HEK293 (cell line): ENCODE measurements at regions not wholly inside any gene's neighbourhood (a gene's known extent, or its start where the extent isn't known, plus 50 kb on each side); places are given as distances from the start of the nearest gene placed in this dataset.

Experiments used
- CTCF ChIA-PET: fragments of 350-600 bp; formaldehyde crosslinking; extraction: SDS; loops from one replicate; lab custom pipeline; 2021; ENCODE audit warnings: antibody characterized with exemption; lab: Yijun Ruan, JAX
- POLR2A ChIA-PET: fragments of 300-600 bp; formaldehyde crosslinking; extraction: SDS; loops from one replicate; lab custom pipeline; 2020; ENCODE audit warnings: antibody characterized with exemption, inconsistent platforms; lab: Yijun Ruan, JAX
- H3K27ac ChIP-seq: fragments of 200-500 bp; sonication (Bioruptor generic); 2 replicates; pipeline ENCODE4 v1.5.1; 2014; ENCODE audit warnings: low read depth, low read length, control low read depth, inconsistent platforms; ENCODE audit errors: extremely low read depth
- H3K36me3 ChIP-seq, 2 experiments: fragments of 200-500 bp in 1 of 2; sonication (Bioruptor generic) in 1 of 2; 1 replicate in 1 of 2; 2 replicates in 1 of 2; pipeline ENCODE4 v1.5.1; 2014 to 2017; ENCODE audit warnings: inconsistent platforms in 2 of 2, low read length in 2 of 2; ENCODE audit not compliant: control insufficient read depth in 2 of 2, insufficient read depth in 1 of 2
- H3K4me1 ChIP-seq: fragments of 200-500 bp; sonication (Bioruptor generic); 2 replicates; pipeline ENCODE4 v1.5.1; 2014; ENCODE audit warnings: mild to moderate bottlenecking, low read length, inconsistent platforms; ENCODE audit not compliant: control insufficient read depth, insufficient read depth
- H3K4me3 ChIP-seq: 2 replicates; pipeline ENCODE4 v1.5.1; 2011; ENCODE audit warnings: low read depth, mild to moderate bottlenecking, control low read depth, low read length, moderate library complexity
- H3K9me3 ChIP-seq: fragments of 200-500 bp; sonication (Bioruptor generic); 2 replicates; pipeline ENCODE4 v1.5.1; 2014; ENCODE audit warnings: low read depth, low read length, inconsistent platforms; ENCODE audit not compliant: control insufficient read depth, insufficient read depth
- PATZ1 ChIP-seq: fragments of 450-650 bp; formaldehyde crosslinking; IDR thresholded peaks from 2 replicates; pipeline ENCODE4 v1.5.1; 2016; ENCODE audit warnings: missing biosample characterization, missing genetic modification characterization
- REPIN1 ChIP-seq: fragments of 450-650 bp; formaldehyde crosslinking; IDR thresholded peaks from 2 replicates; pipeline ENCODE4 v1.5.1; 2017; ENCODE audit warnings: missing biosample characterization, missing genetic modification characterization, low read depth
- ZBTB20 ChIP-seq: fragments of 450-650 bp; formaldehyde crosslinking; IDR thresholded peaks from 2 replicates; pipeline ENCODE4 v1.5.1; 2016; ENCODE audit warnings: missing biosample characterization, missing genetic modification characterization
- ZNF140 ChIP-seq: fragments of 450-650 bp; formaldehyde crosslinking; IDR thresholded peaks from 2 replicates; pipeline ENCODE4 v1.5.1; 2016; ENCODE audit warnings: missing biosample characterization, missing genetic modification characterization
- ZNF157 ChIP-seq: fragments of 450-650 bp; formaldehyde crosslinking; IDR thresholded peaks from 2 replicates; pipeline ENCODE4 v1.5.1; 2016; ENCODE audit warnings: missing biosample characterization, missing genetic modification characterization
- ZNF239 ChIP-seq: fragments of 450-650 bp; formaldehyde crosslinking; IDR thresholded peaks from 2 replicates; pipeline ENCODE4 v1.5.1; 2016; ENCODE audit warnings: missing biosample characterization, missing genetic modification characterization
- ZNF274 ChIP-seq, 2 experiments: fragments of 200-500 bp in 1 of 2; fragments of 450-650 bp in 1 of 2; sonication (Bioruptor generic) in 1 of 2; formaldehyde crosslinking in 1 of 2; IDR thresholded peaks; 2 replicates each; pipeline versions ENCODE4 v1.5.1 to v1.6.1; 2014 to 2016; ENCODE audit warnings: borderline replicate concordance in 1 of 2, inconsistent platforms in 1 of 2, low read length in 1 of 2, missing biosample characterization in 1 of 2, missing genetic modification characterization in 1 of 2
- ZNF302 ChIP-seq: fragments of 450-650 bp; formaldehyde crosslinking; IDR thresholded peaks from 2 replicates; pipeline ENCODE4 v1.5.1; 2016; ENCODE audit warnings: missing biosample characterization, missing genetic modification characterization, low read depth
- ZNF404 ChIP-seq: fragments of 450-650 bp; formaldehyde crosslinking; IDR thresholded peaks from 2 replicates; pipeline ENCODE4 v1.5.1; 2017; ENCODE audit warnings: missing biosample characterization, missing genetic modification characterization
- ZNF518A ChIP-seq: fragments of 450-650 bp; formaldehyde crosslinking; conservative IDR thresholded peaks from 2 replicates; pipeline ENCODE4 v1.5.1; 2016; ENCODE audit warnings: low read depth, missing biosample characterization, missing genetic modification characterization
- ZNF521 ChIP-seq: fragments of 450-650 bp; formaldehyde crosslinking; IDR thresholded peaks from 2 replicates; pipeline ENCODE4 v1.5.1; 2017; ENCODE audit warnings: missing biosample characterization, mild to moderate bottlenecking, missing genetic modification characterization
- ZNF561 ChIP-seq: fragments of 450-650 bp; IDR thresholded peaks from 2 replicates; pipeline ENCODE4 v1.5.1; 2018; ENCODE audit warnings: missing biosample characterization, missing genetic modification characterization, borderline replicate concordance
- ZNF629 ChIP-seq: fragments of 450-650 bp; formaldehyde crosslinking; IDR thresholded peaks from 2 replicates; pipeline ENCODE4 v1.5.1; 2017; ENCODE audit warnings: missing biosample characterization, missing genetic modification characterization
- ZNF639 ChIP-seq: fragments of 450-650 bp; formaldehyde crosslinking; IDR thresholded peaks from 2 replicates; pipeline ENCODE4 v1.5.1; 2016; ENCODE audit warnings: missing biosample characterization, missing genetic modification characterization
- ZNF658 ChIP-seq: fragments of 450-650 bp; formaldehyde crosslinking; IDR thresholded peaks from 2 replicates; pipeline ENCODE4; 2016; ENCODE audit warnings: missing biosample characterization, missing genetic modification characterization
- ZNF692 ChIP-seq: fragments of 450-650 bp; formaldehyde crosslinking; IDR thresholded peaks from 2 replicates; pipeline ENCODE4 v1.5.1; 2016; ENCODE audit warnings: missing biosample characterization, missing genetic modification characterization
- ZNF76 ChIP-seq: fragments of 450-650 bp; formaldehyde crosslinking; IDR thresholded peaks from 2 replicates; pipeline ENCODE4; 2016; ENCODE audit warnings: low read depth, missing biosample characterization, missing genetic modification characterization, borderline replicate concordance
- ZNF830 ChIP-seq: fragments of 450-650 bp; IDR thresholded peaks from 2 replicates; pipeline ENCODE4 v1.5.0; 2018; ENCODE audit warnings: missing biosample characterization, missing genetic modification characterization, low read depth, mild to moderate bottlenecking, moderate library complexity

GRCh38 chr6:98295515-98296175 is 538.7 kb upstream of the POU3F2 start:
- Histone ChIP-seq H3K4me3 (no peak overlapping the region), H3K9me3 (no peaks in the 10 kb centered on the region), H3K36me3 (no peaks in the 10 kb centered on the region), H3K27ac (no peak overlapping the region), H3K4me1 (no peaks in the 10 kb centered on the region)
- ChIA-PET CTCF (interaction anchor here (1.5 kb wide), 1 partner anchor 856 kb away, joined by 3 read pairs; no protein-coding TSS in a partner anchor), POLR2A (no interaction called here)
- no peak for TF ChIP-seq ZNF658 (tag by site-specific recombination)
- no peak for TF ChIP-seq ZNF692 (tag by site-specific recombination)
- TF ChIP-seq ZNF518A (tag by site-specific recombination) = no peak
- TF ChIP-seq ZNF830 = no peak
- no peak for TF ChIP-seq ZNF639 (tag by site-specific recombination)
- no peak for TF ChIP-seq ZNF157 (tag by site-specific recombination)
- no peak for TF ChIP-seq ZNF521 (tag by site-specific recombination)
- TF ChIP-seq ZNF76 (tag by site-specific recombination) = no peak
- no peak for TF ChIP-seq ZBTB20 (tag by site-specific recombination)
- TF ChIP-seq ZNF140 (tag by site-specific recombination) = no peak
- no peak for TF ChIP-seq ZNF239 (tag by site-specific recombination)

GRCh38 chr6:98308564-98308963 is 525.8 kb upstream of the POU3F2 start:
- no peak overlapping the region for H3K27ac ChIP-seq
- no peaks in the 10 kb centered on the region for H3K36me3 ChIP-seq
- ChIA-PET POLR2A (no interaction called here), CTCF (no interaction called here)
- no peaks in the 10 kb centered on the region for H3K4me1 ChIP-seq
- no peak overlapping the region for H3K4me3 ChIP-seq
- TF ChIP-seq ZNF302 (tag by site-specific recombination) (no peak), ZNF561 (tag by site-specific recombination) (no peak), REPIN1 (no peak), ZNF404 (tag by site-specific recombination) (no peak), ZNF629 (tag by site-specific recombination) (no peak), PATZ1 (no peak), ZNF274 (IDR thresholded peaks at IDR 0.05; ENCODE audit: low read length) (no peak), ZNF274 (tag by site-specific recombination; IDR thresholded peaks at IDR 0.05; ENCODE audit: borderline replicate concordance) (no peak)
- no peaks in the 10 kb centered on the region for H3K9me3 ChIP-seq
